Right atrium auricular region (tissue), 2 donors: ENCODE measurements at regions not wholly inside any gene's neighbourhood (a gene's known extent, or its start where the extent isn't known, plus 50 kb on each side); places are given as distances from the start of the nearest gene placed in this dataset.
"Not testable (repeated sequence)": the region's sequence is repeated elsewhere in the genome, so short reads cannot be mapped to it uniquely, and the experiment has no call there.

Experiments used
- DNase-seq: peaks from one replicate; pipeline ENCODE4 v3.0.0-alpha.2; 2019; ENCODE audit warnings: low spot score
- H3K27ac ChIP-seq, 2 donors: fragments of 200-600 bp; sonication (generic); 1 replicate in 1 of 2; 2 replicates in 1 of 2; pipeline ENCODE4 v1.5.1; 2016 to 2019
- H3K27me3 ChIP-seq, 2 donors: fragments of 200-600 bp; sonication (generic); one replicate each; pipeline versions ENCODE4 v1.5.1 to v1.6.0; 2017 to 2019
- H3K36me3 ChIP-seq: fragments of 200-600 bp; sonication (generic); one replicate; pipeline ENCODE4 v1.5.1; 2016
- H3K4me1 ChIP-seq, 2 donors: fragments of 200-600 bp; sonication (generic); one replicate each; pipeline versions ENCODE4 v1.5.1 to v1.6.0; 2017 to 2019
- H3K4me3 ChIP-seq, 2 donors: fragments of 200-600 bp; sonication (generic); 1 replicate in 1 of 2; 2 replicates in 1 of 2; pipeline ENCODE4 v1.5.1; 2017 to 2019; ENCODE audit warnings: mild to moderate bottlenecking in 1 of 2, moderate library complexity in 1 of 2
- H3K9me3 ChIP-seq, 2 donors: fragments of 200-600 bp; sonication (generic); one replicate each; pipeline ENCODE4 v1.5.1; 2019
- CTCF ChIP-seq, 2 donors: fragments of 200-600 bp; sonication (generic); IDR thresholded peaks; one replicate each; pipeline ENCODE4 v1.5.1; 2019; ENCODE audit warnings: antibody characterized with exemption in 2 of 2

- DNase-seq: no peak
- no peak overlapping the region for H3K4me3 ChIP-seq
Observed at GRCh38 chr13:71213252-71213821, 653.7 kb downstream of the DACH1 start.

GRCh38 chr13:71210861-71211260 is 656.1 kb downstream of the DACH1 start:
- no peak for TF ChIP-seq CTCF (IDR thresholded peaks at IDR 0.05)
- H3K4me1 ChIP-seq: peaks cover 0 to 8% of the 10 kb centered on the region in 2 donors
- no peaks in the 10 kb centered on the region for H3K36me3 ChIP-seq
- DNase-seq: no peak
- H3K27me3 ChIP-seq: no peaks in the 10 kb centered on the region
- H3K9me3 ChIP-seq: no peaks in the 10 kb centered on the region
- no peak overlapping the region for H3K4me3 ChIP-seq
- H3K27ac ChIP-seq: no peak overlapping the region

More at GRCh38 chr13:71213252-71213821, 653.7 kb downstream of the DACH1 start:
- Histone ChIP-seq H3K9me3 (no peaks in the 10 kb centered on the region), H3K27ac (no peak overlapping the region), H3K27me3 (no peaks in the 10 kb centered on the region), H3K4me1 (peaks cover 0 to 8% of the 10 kb centered on the region in 2 donors), H3K36me3 (no peaks in the 10 kb centered on the region)
- no peak for TF ChIP-seq CTCF (IDR thresholded peaks at IDR 0.05)

- Histone ChIP-seq H3K27me3 (no peaks in the 10 kb centered on the region), H3K36me3 (no peaks in the 10 kb centered on the region), H3K27ac (no peak overlapping the region), H3K4me3 (no peak overlapping the region), H3K4me1 (peaks cover 0 to 8% of the 10 kb centered on the region in 2 donors), H3K9me3 (no peaks in the 10 kb centered on the region)
- no peak for DNase-seq
- no peak for TF ChIP-seq CTCF (IDR thresholded peaks at IDR 0.05)
Observed at GRCh38 chr13:71209217-71209616, 657.8 kb downstream of the DACH1 start.

GRCh38 chr13:71184583-71184982 is 682.4 kb downstream of the DACH1 start:
- not testable (repeated sequence) for H3K4me1 ChIP-seq, H3K36me3 ChIP-seq, H3K27ac ChIP-seq, H3K4me3 ChIP-seq, H3K27me3 ChIP-seq, DNase-seq
- H3K9me3 ChIP-seq: peaks cover 0 to 13% of the 10 kb centered on the region in 2 donors

GRCh38 chr13:71183352-71183751 is 683.7 kb downstream of the DACH1 start:
- H3K9me3 ChIP-seq: peaks cover 0 to 13% of the 10 kb centered on the region in 2 donors
- not testable (repeated sequence) for H3K4me1 ChIP-seq, H3K36me3 ChIP-seq, DNase-seq, H3K27ac ChIP-seq, H3K27me3 ChIP-seq, H3K4me3 ChIP-seq

GRCh38 chr13:71171740-71172139 is 695.3 kb downstream of the DACH1 start:
- DNase-seq: no peak
- Histone ChIP-seq H3K4me3 (no peak overlapping the region), H3K36me3 (no peaks in the 10 kb centered on the region), H3K27ac (no peak overlapping the region), H3K27me3 (peaks cover 0 to 2% of the 10 kb centered on the region in 2 donors), H3K9me3 (no peaks in the 10 kb centered on the region), H3K4me1 (no peaks in the 10 kb centered on the region)
- no peak for TF ChIP-seq CTCF (IDR thresholded peaks at IDR 0.05)

GRCh38 chr13:71169180-71169579 is 697.8 kb downstream of the DACH1 start:
- no peaks in the 10 kb centered on the region for H3K9me3 ChIP-seq
- no peaks in the 10 kb centered on the region for H3K36me3 ChIP-seq
- H3K27ac ChIP-seq: no peak overlapping the region
- DNase-seq: no peak
- H3K4me1 ChIP-seq: no peaks in the 10 kb centered on the region
- TF ChIP-seq CTCF (IDR thresholded peaks at IDR 0.05): no peak
- H3K4me3 ChIP-seq: no peak overlapping the region
- peaks cover 0 to 4% of the 10 kb centered on the region in 2 donors for H3K27me3 ChIP-seq
